Neural cell (in vitro differentiated cells): ENCODE measurements at regions not wholly inside any gene's neighbourhood (a gene's known extent, or its start where the extent isn't known, plus 50 kb on each side); places are given as distances from the start of the nearest gene placed in this dataset.

Experiments used
- H2AFZ ChIP-seq: fragments of 200-600, 300-800 bp; sonication (generic), shearing (Covaris generic); 2 replicates; pipeline ENCODE4 v1.6.0; 2014; ENCODE audit warnings: low read depth, mild to moderate bottlenecking, antibody characterized with exemption, low read length, moderate library complexity
- H3F3A ChIP-seq: fragments of 200-600 bp; shearing (Covaris generic); 2 replicates; pipeline ENCODE4 v1.6.1; 2016; ENCODE audit warnings: mild to moderate bottlenecking, moderate library complexity, mixed read lengths, antibody characterized with exemption, low read length; ENCODE audit not compliant: insufficient read depth, poor library complexity, severe bottlenecking
- H3K27ac ChIP-seq: fragments of 200-600, 300-800 bp; sonication (generic), shearing (Covaris generic); 2 replicates; pipeline ENCODE4 v1.5.1; 2014; ENCODE audit warnings: mild to moderate bottlenecking, low read length, moderate library complexity
- H3K27me3 ChIP-seq: fragments of 300-800, 200-600 bp; sonication (generic), shearing (Covaris generic); 2 replicates; pipeline ENCODE4 v1.6.0; 2014; ENCODE audit warnings: mild to moderate bottlenecking, low read depth, low read length, moderate library complexity; ENCODE audit not compliant: insufficient read depth
- H3K36me3 ChIP-seq: fragments of 300-800, 200-600 bp; sonication (generic), shearing (Covaris generic); 2 replicates; pipeline ENCODE4 v1.5.1; 2014; ENCODE audit warnings: mild to moderate bottlenecking, antibody characterized with exemption, low read length, moderate library complexity; ENCODE audit not compliant: insufficient read depth
- H3K4me2 ChIP-seq: fragments of 300-800, 200-600 bp; sonication (generic), shearing (Covaris generic); 2 replicates; pipeline ENCODE4 v1.6.0; 2014; ENCODE audit warnings: mild to moderate bottlenecking, low read length
- H3K4me3 ChIP-seq: fragments of 300-800, 200-600 bp; sonication (generic), shearing (Covaris generic); 2 replicates; pipeline ENCODE4 v1.5.1; 2014; ENCODE audit warnings: mild to moderate bottlenecking, low read length, moderate library complexity
- H3K79me2 ChIP-seq: fragments of 200-600 bp; shearing (Covaris generic); replicated peaks from 2 replicates; pipeline ENCODE4 v1.6.0; 2014; ENCODE audit warnings: mild to moderate bottlenecking, low read length, moderate library complexity; ENCODE audit not compliant: insufficient read depth
- H3K9ac ChIP-seq: fragments of 300-800, 200-600 bp; sonication (generic), shearing (Covaris generic); 2 replicates; pipeline ENCODE4 v1.6.1; 2016; ENCODE audit warnings: mild to moderate bottlenecking, low read length, mixed read lengths
- H3K9me2 ChIP-seq: fragments of 200-600 bp; shearing (Covaris generic); 2 replicates; pipeline ENCODE4 v1.6.1; 2016; ENCODE audit warnings: mild to moderate bottlenecking, low read length, mixed read lengths; ENCODE audit not compliant: insufficient read depth
- H3K9me3 ChIP-seq: fragments of 200-600, 300-800 bp; sonication (generic), shearing (Covaris generic); 2 replicates; pipeline ENCODE4 v1.6.1; 2016; ENCODE audit warnings: mild to moderate bottlenecking, mixed run types, low read length, moderate library complexity, mixed read lengths
- H4K20me1 ChIP-seq: fragments of 200-600 bp; shearing (Covaris generic); 2 replicates; pipeline ENCODE4 v1.6.1; 2016; ENCODE audit warnings: mild to moderate bottlenecking, mixed run types; ENCODE audit not compliant: insufficient read depth
- CTCF ChIP-seq: fragments of 450-650 bp; IDR thresholded peaks from 2 replicates; pipeline ENCODE4 v1.5.1; 2014; ENCODE audit warnings: antibody characterized with exemption, mild to moderate bottlenecking, moderate library complexity; ENCODE audit not compliant: poor library complexity, severe bottlenecking
- EP300 ChIP-seq: fragments of 450-650 bp; conservative IDR thresholded peaks from 2 replicates; pipeline ENCODE4 v1.6.1; 2014; ENCODE audit warnings: antibody characterized with exemption, mild to moderate bottlenecking, moderate library complexity; ENCODE audit not compliant: poor library complexity, severe bottlenecking
- EZH2 ChIP-seq: fragments of 200-600, 300-800 bp; shearing (Covaris generic), sonication (generic); IDR thresholded peaks from 2 replicates; pipeline ENCODE4 v1.6.1; 2014; ENCODE audit warnings: antibody characterized with exemption, low read length, borderline replicate concordance, mild to moderate bottlenecking; ENCODE audit not compliant: insufficient read depth, poor library complexity, severe bottlenecking
- MXI1 ChIP-seq: fragments of 450-650 bp; conservative IDR thresholded peaks from 2 replicates; pipeline ENCODE4 v1.6.1; 2014; ENCODE audit warnings: antibody characterized with exemption, mild to moderate bottlenecking; ENCODE audit not compliant: poor library complexity, severe bottlenecking
- POLR2AphosphoS5 ChIP-seq: IDR thresholded peaks from 2 replicates; pipeline ENCODE4 v1.6.1; 2012
- RAD21 ChIP-seq: fragments of 450-650 bp; conservative IDR thresholded peaks from 2 replicates; pipeline ENCODE4 v1.6.1; 2014; ENCODE audit warnings: antibody characterized with exemption, mild to moderate bottlenecking, moderate library complexity
- REST ChIP-seq: IDR thresholded peaks from 2 replicates; pipeline ENCODE4 v1.6.1; 2012; ENCODE audit warnings: borderline replicate concordance
- SMC3 ChIP-seq: fragments of 450-650 bp; conservative IDR thresholded peaks from 2 replicates; pipeline ENCODE4 v1.6.1; 2014; ENCODE audit warnings: antibody characterized with exemption, mild to moderate bottlenecking, moderate library complexity; ENCODE audit not compliant: poor library complexity
- TAF1 ChIP-seq: IDR thresholded peaks from 2 replicates; pipeline ENCODE4 v1.6.1; 2012; ENCODE audit warnings: low read depth

- H3K9ac ChIP-seq: no peak overlapping the region
- TF ChIP-seq MXI1 (no peak), SMC3 (no peak), CTCF (no peak), RAD21 (no peak), EZH2 (no peak), REST (no peak), TAF1 (no peak), POLR2AphosphoS5 (no peak), EP300 (no peak)
- peaks cover 11% of the 10 kb centered on the region for H3K9me3 ChIP-seq
Measured at GRCh38 chr6:158908606-158909005, 89.4 kb upstream of the EZR start.

GRCh38 chr6:158907931-158908330 is 88.8 kb upstream of the EZR start:
- H3K36me3 ChIP-seq: no peaks in the 10 kb centered on the region
- H3K4me3 ChIP-seq: no peak overlapping the region
- peaks cover 11% of the 10 kb centered on the region for H3K9me3 ChIP-seq
- H3K79me2 ChIP-seq: no peaks in the 10 kb centered on the region
- no peaks in the 10 kb centered on the region for H3K27me3 ChIP-seq
- H3K4me2 ChIP-seq: no peak overlapping the region
- no peak overlapping the region for H3K9ac ChIP-seq
- H3K9me2 ChIP-seq: no peaks in the 10 kb centered on the region
- H3K27ac ChIP-seq: no peak overlapping the region
- no peaks in the 10 kb centered on the region for H4K20me1 ChIP-seq
- no peak overlapping the region for H2AFZ ChIP-seq
- TF ChIP-seq POLR2AphosphoS5 (no peak), SMC3 (no peak), TAF1 (no peak), CTCF (no peak), RAD21 (no peak), EP300 (no peak), MXI1 (no peak), REST (no peak), EZH2 (no peak)
- H3F3A ChIP-seq: no peaks in the 10 kb centered on the region

More at GRCh38 chr6:158908606-158909005, 89.4 kb upstream of the EZR start:
- H4K20me1 ChIP-seq: no peaks in the 10 kb centered on the region
- no peaks in the 10 kb centered on the region for H3K79me2 ChIP-seq
- H2AFZ ChIP-seq: no peak overlapping the region
- H3F3A ChIP-seq: no peaks in the 10 kb centered on the region
- no peaks in the 10 kb centered on the region for H3K9me2 ChIP-seq
- no peaks in the 10 kb centered on the region for H3K36me3 ChIP-seq
- no peaks in the 10 kb centered on the region for H3K27me3 ChIP-seq
- no peak overlapping the region for H3K27ac ChIP-seq
- no peak overlapping the region for H3K4me2 ChIP-seq
- H3K4me3 ChIP-seq: no peak overlapping the region
